WERI-Rb-1 (cell line): ENCODE measurements at regions not wholly inside any gene's neighbourhood (a gene's known extent, or its start where the extent isn't known, plus 50 kb on each side); places are given as distances from the start of the nearest gene placed in this dataset.

Experiments used
- DNase-seq: peaks from one replicate; pipeline ENCODE4 v3.0.0-alpha.2; 2020
- H3K27ac ChIP-seq: fragments of 250-450 bp; sonication (Bioruptor Pico); 2 replicates; pipeline ENCODE4 v1.5.1; 2020; ENCODE audit warnings: mild to moderate bottlenecking, moderate library complexity
- H3K27me3 ChIP-seq: fragments of 250-450 bp; sonication (Bioruptor Pico); 2 replicates; pipeline ENCODE4 v1.5.1; 2021; ENCODE audit warnings: mild to moderate bottlenecking, low read depth, moderate library complexity; ENCODE audit not compliant: insufficient read depth, severe bottlenecking
- H3K36me3 ChIP-seq: fragments of 250-450 bp; sonication (Bioruptor Pico); 2 replicates; pipeline ENCODE4 v1.5.1; 2020; ENCODE audit warnings: mild to moderate bottlenecking, moderate library complexity
- H3K4me3 ChIP-seq: 2 replicates; pipeline ENCODE4 v1.5.1; 2011; ENCODE audit warnings: low read depth, mild to moderate bottlenecking, control low read depth, low read length
- H3K9me3 ChIP-seq: fragments of 250-450 bp; sonication (Bioruptor Pico); 2 replicates; pipeline ENCODE4 v1.5.1; 2021; ENCODE audit warnings: mild to moderate bottlenecking, moderate library complexity; ENCODE audit not compliant: severe bottlenecking
- CTCF ChIP-seq: IDR thresholded peaks from 2 replicates; pipeline ENCODE4 v1.5.1; 2011; ENCODE audit warnings: low read depth, mild to moderate bottlenecking, control low read depth, inconsistent platforms, low read length

- Histone ChIP-seq H3K27me3 (no peaks in the 10 kb centered on the region), H3K27ac (no peak overlapping the region), H3K36me3 (no peaks in the 10 kb centered on the region), H3K4me3 (no peak overlapping the region), H3K9me3 (no peaks in the 10 kb centered on the region)
- TF ChIP-seq CTCF: no peak
- no peak for DNase-seq
Observed at GRCh38 chr1:194598098-194598497, 1411.7 kb upstream of the B3GALT2 start.

- no peaks in the 10 kb centered on the region for H3K27me3 ChIP-seq
- H3K4me3 ChIP-seq: no peak overlapping the region
- H3K36me3 ChIP-seq: no peaks in the 10 kb centered on the region
- no peak overlapping the region for H3K27ac ChIP-seq
- no peak for TF ChIP-seq CTCF
- DNase-seq: no peak
- H3K9me3 ChIP-seq: no peaks in the 10 kb centered on the region
Observed at GRCh38 chr1:194586302-194586701, 1399.9 kb upstream of the B3GALT2 start.

GRCh38 chr1:194584052-194584451 lies 1397.6 kb upstream of the B3GALT2 start:
- DNase-seq: no peak
- no peak overlapping the region for H3K4me3 ChIP-seq
- TF ChIP-seq CTCF: no peak

GRCh38 chr1:194570476-194570875 lies 1384.1 kb upstream of the B3GALT2 start:
- H3K4me3 ChIP-seq: no peak overlapping the region
- no peaks in the 10 kb centered on the region for H3K9me3 ChIP-seq
- TF ChIP-seq CTCF: no peak
- no peak for DNase-seq
- H3K27me3 ChIP-seq: no peaks in the 10 kb centered on the region
- H3K36me3 ChIP-seq: no peaks in the 10 kb centered on the region
- H3K27ac ChIP-seq: no peak overlapping the region

More at GRCh38 chr1:194584052-194584451, 1397.6 kb upstream of the B3GALT2 start:
- no peaks in the 10 kb centered on the region for H3K36me3 ChIP-seq
- H3K27ac ChIP-seq: no peak overlapping the region
- H3K27me3 ChIP-seq: no peaks in the 10 kb centered on the region
- no peaks in the 10 kb centered on the region for H3K9me3 ChIP-seq

- Histone ChIP-seq H3K9me3 (no peaks in the 10 kb centered on the region), H3K36me3 (no peaks in the 10 kb centered on the region), H3K4me3 (no peak overlapping the region), H3K27ac (no peak overlapping the region), H3K27me3 (no peaks in the 10 kb centered on the region)
- no peak for DNase-seq
- TF ChIP-seq CTCF: no peak
Observed at GRCh38 chr1:194568610-194569009, 1382.2 kb upstream of the B3GALT2 start.

- Histone ChIP-seq H3K27ac (no peak overlapping the region), H3K36me3 (no peaks in the 10 kb centered on the region), H3K9me3 (no peaks in the 10 kb centered on the region), H3K27me3 (no peaks in the 10 kb centered on the region), H3K4me3 (no peak overlapping the region)
- TF ChIP-seq CTCF: no peak
- DNase-seq: no peak
Observed at GRCh38 chr1:194548071-194548470, 1361.7 kb upstream of the B3GALT2 start.
